Transverse colon (tissue), 3 donors: ENCODE measurements at regions not wholly inside any gene's neighbourhood (a gene's known extent, or its start where the extent isn't known, plus 50 kb on each side); places are given as distances from the start of the nearest gene placed in this dataset.

ENCODE experiments used
- CTCF ChIP-seq, 5 experiments: fragments of 200-600 bp in 3 of 5; fragments of 450-650 bp in 2 of 5; sonication (generic) in 3 of 5; IDR thresholded peaks; 1 replicate in 2 of 5; 2 replicates in 3 of 5; pipeline ENCODE4 v1.5.1; 2016 to 2017; ENCODE audit warnings: antibody characterized with exemption in 5 of 5, inconsistent platforms in 3 of 5, mild to moderate bottlenecking in 2 of 5, moderate library complexity in 1 of 5
- EP300 ChIP-seq: sonication (generic); formaldehyde crosslinking; IDR thresholded peaks from one replicate; pipeline ENCODE4 v1.6.1; 2017; ENCODE audit warnings: antibody characterized with exemption, low read depth

GRCh38 chr7:128188396-128189230 lies 52.5 kb upstream of the LEP start:
- TF ChIP-seq CTCF (IDR thresholded peaks at IDR 0.05) (no peak), EP300 (no peak)
